H54 (cell line): ENCODE measurements at regions not wholly inside any gene's neighbourhood (a gene's known extent, or its start where the extent isn't known, plus 50 kb on each side); places are given as distances from the start of the nearest gene placed in this dataset.

Source experiments
- DNase-seq: peaks from one replicate; pipeline ENCODE4 v3.0.0; 2011; ENCODE audit warnings: low spot score, mixed read lengths; ENCODE audit not compliant: insufficient read length
- FAIRE-seq: peaks from 3 replicates; lab custom pipeline; 2011; peaks lifted over from hg19 to GRCh38; lab: Jason Lieb, UNC
- POLR2A ChIP-seq: IDR thresholded peaks from 2 replicates; pipeline ENCODE4 v1.6.1; 2011; ENCODE audit warnings: low read depth, mild to moderate bottlenecking, low read length

- TF ChIP-seq POLR2A: no peak
- FAIRE-seq (no peak), DNase-seq (no peak)
These were observed 85.8 kb upstream of the NELL2 start for GRCh38 chr12:44961887-44962286.

- DNase-seq (no peak), FAIRE-seq (no peak)
- no peak for TF ChIP-seq POLR2A
These were observed 84.7 kb upstream of the NELL2 start for GRCh38 chr12:44960856-44961255.

GRCh38 chr12:44960423-44960822, 84.3 kb upstream of the NELL2 start:
- DNase-seq: no peak

DNA sequence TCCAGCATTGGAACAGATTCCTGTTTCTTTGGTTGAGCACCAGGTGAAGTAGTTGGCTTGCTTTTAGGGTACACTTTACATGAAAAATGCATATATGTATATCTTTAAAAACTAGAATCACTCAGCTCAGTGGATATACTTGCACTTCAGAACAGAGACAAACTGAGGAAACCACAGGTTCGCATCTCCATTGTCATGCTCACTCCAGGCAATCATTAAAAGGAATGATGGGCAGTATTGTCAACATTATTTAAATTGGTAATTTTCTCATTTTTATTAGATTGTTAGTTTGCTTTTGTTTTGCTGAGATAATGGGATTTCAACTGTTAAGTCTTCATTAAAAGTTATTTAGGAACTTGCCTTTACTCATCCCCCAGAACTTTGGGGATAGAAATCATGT, 71.0 kb upstream of the NELL2 start:
- no peak for TF ChIP-seq POLR2A
- no peak for DNase-seq
- no peak for FAIRE-seq

More at GRCh38 chr12:44960423-44960822, 84.3 kb upstream of the NELL2 start:
- no peak for FAIRE-seq
- no peak for TF ChIP-seq POLR2A

DNA sequence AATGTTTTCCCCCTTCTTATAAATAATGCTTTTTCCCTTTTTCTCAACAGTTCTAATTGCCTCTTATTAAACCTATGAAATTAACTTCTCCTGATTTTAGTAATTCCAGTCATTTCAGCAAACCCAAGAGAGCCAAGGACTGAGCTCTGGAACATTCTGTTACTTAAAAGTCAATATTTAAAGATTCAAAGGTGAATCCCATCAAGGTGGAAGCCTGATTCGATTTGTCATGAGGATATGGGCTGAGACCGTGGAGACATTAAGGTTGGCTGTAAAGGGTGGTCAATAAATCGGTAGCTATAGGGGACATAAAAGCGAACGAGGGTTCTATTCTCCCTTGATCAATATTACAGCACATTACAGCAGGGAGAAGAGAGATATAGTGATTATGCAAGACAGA, 66.6 kb upstream of the NELL2 start:
- DNase-seq (no peak), FAIRE-seq (no peak)
- TF ChIP-seq POLR2A: no peak

GRCh38 chr12:44930972-44931600, 55.0 kb upstream of the NELL2 start:
- DNase-seq (peak; percentile 6), FAIRE-seq (no peak)
- no peak for TF ChIP-seq POLR2A

DNA sequence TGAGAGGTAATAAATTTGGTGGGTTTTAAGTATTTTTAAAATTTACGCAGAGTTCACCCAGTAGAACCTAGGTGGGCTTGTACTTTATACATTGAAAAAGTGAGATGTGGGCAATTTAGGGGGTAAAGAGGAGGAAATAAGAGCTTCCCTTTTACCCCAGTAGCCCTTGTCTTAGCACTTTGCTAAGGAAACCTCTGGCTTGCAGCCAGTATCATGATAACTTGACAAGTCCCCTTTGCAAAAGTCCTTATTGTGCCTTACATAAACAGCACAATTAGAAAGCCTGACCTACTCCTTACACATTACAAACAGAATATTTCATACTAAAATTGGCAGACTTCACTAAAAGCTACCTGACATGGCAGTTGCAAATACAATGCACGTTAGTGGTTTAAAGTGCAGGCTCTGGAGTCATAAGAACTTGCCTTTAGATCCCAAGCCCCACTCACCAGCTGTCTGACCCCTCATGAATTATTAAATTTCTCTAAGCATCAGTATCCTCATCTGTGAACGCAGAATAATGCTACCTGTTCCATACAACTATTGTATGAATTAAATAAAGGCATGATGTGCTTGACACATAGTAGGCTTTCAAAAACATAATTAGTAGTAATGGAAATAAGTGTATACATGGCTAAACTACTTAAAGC, 53.2 kb upstream of the NELL2 start:
- FAIRE-seq: no peak
- DNase-seq: no peak
- no peak for TF ChIP-seq POLR2A
